Psoas muscle (tissue), 7 donors: ENCODE measurements at regions not wholly inside any gene's neighbourhood (a gene's known extent, or its start where the extent isn't known, plus 50 kb on each side); places are given as distances from the start of the nearest gene placed in this dataset.

Experiments used
- ATAC-seq, 4 donors: fragments of 200-7000 bp; cut with Tn5 transposase; one replicate each; pipeline ENCODE4 v1.9.1; 2020; ENCODE audit warnings: moderate library complexity in 3 of 4, mild to moderate bottlenecking in 2 of 4
- DNase-seq, 2 donors: peaks; one replicate each; pipeline ENCODE4 v3.0.0-alpha.2; 2020
- H3K27ac ChIP-seq: fragments of 200-600 bp; one replicate; pipeline ENCODE4 v1.8.0; 2022
- H3K27me3 ChIP-seq, 3 donors: fragments of 200-600 bp in 1 of 3; one replicate each; pipeline versions ENCODE4 v1.6.1 to v1.8.0; 2013 to 2022; ENCODE audit warnings: low read length in 2 of 3, mild to moderate bottlenecking in 2 of 3, moderate library complexity in 1 of 3; ENCODE audit not compliant: insufficient read depth in 3 of 3
- H3K36me3 ChIP-seq, 2 donors: fragments of 200-600 bp in 1 of 2; one replicate each; pipeline versions ENCODE4 v1.6.1 to v1.8.0; 2013 to 2022; ENCODE audit warnings: low read depth in 1 of 2, mild to moderate bottlenecking in 1 of 2, moderate library complexity in 1 of 2; ENCODE audit not compliant: insufficient read depth in 1 of 2
- H3K4me1 ChIP-seq: fragments of 200-600 bp; one replicate; pipeline ENCODE4 v1.8.0; 2022
- H3K4me3 ChIP-seq: fragments of 200-600 bp; one replicate; pipeline ENCODE4 v1.8.0; 2022; ENCODE audit warnings: mild to moderate bottlenecking
- H3K9me3 ChIP-seq: fragments of 200-600 bp; one replicate; pipeline ENCODE4 v1.8.0; 2022
- CTCF ChIP-seq: fragments of 200-600 bp; IDR thresholded peaks from one replicate; pipeline ENCODE4 v1.8.0; 2022; ENCODE audit warnings: antibody characterized with exemption
- WGBS, 3 donors: extraction: QIAGEN DNeasy Blood & Tissue Kit; methylation state at CpG; one replicate each; pipeline versions ENCODE4 v1.1.6 to v1.1.7; 2013; 5-methylcytosine and 5-hydroxymethylcytosine counted together
- intact Hi-C, 2 donors: fragments of 100-400 bp; cut with DNase I; formaldehyde crosslinking; loops; one replicate each; pipeline versions ENCODE4 v1.11.0 to v1.14.2; 2022
- donor health status: healthy with polysubstance abuse.
- donor health status: DM: no; HTN: no; CAD: no; lungs with moderate emphysema.
- donor health status: Bipolar disorder and iron deficiency.
- donor health status: healthy.
- donor health status: DM: yes; HTN: yes; CAD: no.
- donor health status: DM: no; HTN: no; CAD: no.
- donor health status: DM: yes; HTN: yes; CAD: no.

GRCh38 chr5:89948977-89949376, 460.6 kb downstream of the CETN3 start:
- DNase-seq, result no peak
- Histone ChIP-seq H3K27me3 (no peaks in the 10 kb centered on the region), H3K36me3 (no peaks in the 10 kb centered on the region), H3K4me1 (peaks cover 7% of the 10 kb centered on the region), H3K4me3 (no peak overlapping the region), H3K27ac (no peak overlapping the region), H3K9me3 (no peaks in the 10 kb centered on the region)
- intact Hi-C loops, result no loop called here
- ATAC-seq, result no peak
- 94 to 97% (median 94%) methylated on average over 1 of the region's 1 CpG for WGBS, 3 donors
- TF ChIP-seq CTCF, result no peak

GRCh38 chr5:89946916-89947315, 462.6 kb downstream of the CETN3 start:
- Histone ChIP-seq H3K27me3 (no peaks in the 10 kb centered on the region), H3K36me3 (no peaks in the 10 kb centered on the region), H3K4me3 (no peak overlapping the region), H3K9me3 (no peaks in the 10 kb centered on the region), H3K4me1 (peaks cover 7% of the 10 kb centered on the region), H3K27ac (no peak overlapping the region)
- ATAC-seq (no peak), DNase-seq (no peak)
- WGBS, 3 donors, result 56 to 73% (median 63%) methylated on average over 2 of the region's 2 CpGs
- no peak for TF ChIP-seq CTCF
- intact Hi-C loops, result no loop called here

DNA sequence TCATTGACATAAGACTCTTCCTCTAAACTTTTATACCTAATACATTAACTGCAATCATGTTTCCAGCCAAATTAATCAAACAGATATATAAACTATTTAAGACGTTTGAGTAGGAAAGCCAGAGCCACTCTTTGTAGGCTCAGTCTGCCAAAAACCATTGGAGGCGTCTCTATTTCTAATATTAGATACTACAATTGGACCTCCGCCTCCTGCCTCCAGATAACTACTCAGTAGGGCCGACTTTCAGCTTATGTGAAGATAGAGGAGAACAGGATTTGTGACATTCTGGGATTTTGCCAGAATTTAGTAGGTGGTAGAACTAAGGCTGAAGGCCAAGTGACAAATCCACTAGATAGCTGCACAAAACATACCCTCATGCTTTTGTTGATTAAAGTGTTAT, 463.0 kb downstream of the CETN3 start:
- Histone ChIP-seq H3K4me3 (no peak overlapping the region), H3K27ac (no peak overlapping the region), H3K4me1 (peaks cover 7% of the 10 kb centered on the region), H3K36me3 (no peaks in the 10 kb centered on the region), H3K9me3 (no peaks in the 10 kb centered on the region), H3K27me3 (no peaks in the 10 kb centered on the region)
- no peak for ATAC-seq
- DNase-seq, result no peak
- intact Hi-C loops, result no loop called here
- no peak for TF ChIP-seq CTCF
- WGBS, 3 donors, result 17 to 26% (median 22%) methylated on average over 4 of the region's 4 CpGs

GRCh38 chr5:89942171-89942570, 467.4 kb downstream of the CETN3 start:
- Histone ChIP-seq H3K27me3 (no peaks in the 10 kb centered on the region), H3K27ac (no peak overlapping the region), H3K9me3 (no peaks in the 10 kb centered on the region), H3K4me1 (peaks cover under 1% of the 10 kb centered on the region), H3K4me3 (no peak overlapping the region), H3K36me3 (no peaks in the 10 kb centered on the region)
- DNase-seq, result no peak
- 87 to 95% (median 94%) methylated on average over 1 of the region's 1 CpG for whole genome bisulfite sequencing, 3 donors
- intact Hi-C loops, result no loop called here
- TF ChIP-seq CTCF, result no peak
- ATAC-seq, result no peak

- no peak overlapping the region for H3K4me3 ChIP-seq
- ATAC-seq (no peak), DNase-seq (no peak)
- no peaks in the 10 kb centered on the region for H3K36me3 ChIP-seq
- TF ChIP-seq CTCF, result no peak
- 88 to 93% (median 92%) methylated on average over 3 of the region's 3 CpGs for WGBS, 3 donors
- H3K4me1 ChIP-seq, result peaks cover 2% of the 10 kb centered on the region
- no peaks in the 10 kb centered on the region for H3K27me3 ChIP-seq
- no peaks in the 10 kb centered on the region for H3K9me3 ChIP-seq
- intact Hi-C loops, result no loop called here
- no peak overlapping the region for H3K27ac ChIP-seq
Measured at GRCh38 chr5:89936576-89936975, 473.0 kb downstream of the CETN3 start.
